MCF 10A (cell line): ENCODE measurements at regions not wholly inside any gene's neighbourhood (a gene's known extent, or its start where the extent isn't known, plus 50 kb on each side); places are given as distances from the start of the nearest gene placed in this dataset.

ENCODE experiments used
- BruUV-seq: library from RNA; stranded (reverse); fragments of 400-500 nt; replicated peaks from 2 replicates; lab custom pipeline; 2021; lab: Mats Ljungman, UMichigan
- CTCF ChIA-PET: fragments of 300-600 bp; sonication (Branson Sonifier 250); formaldehyde crosslinking; extraction: SDS; loops from one replicate; lab custom pipeline; 2021; ENCODE audit warnings: antibody characterized with exemption, inconsistent platforms; lab: Yijun Ruan, JAX
- POLR2A ChIA-PET: fragments of 300-600, 350-650 bp; sonication (Branson Sonifier 250); formaldehyde crosslinking; extraction: SDS; loops from one replicate; lab custom pipeline; 2020; ENCODE audit warnings: antibody characterized with exemption, inconsistent platforms; lab: Yijun Ruan, JAX
- DNase-seq: peaks from one replicate; pipeline ENCODE4 v3.0.0-alpha.2; 2018; ENCODE audit not compliant: unreplicated experiment
- H3K27ac Mint-ChIP-seq: one replicate; pipeline ENCODE4 v1.8.0; 2022; ENCODE audit warnings: mild to moderate bottlenecking, low read depth, mixed read lengths; ENCODE audit not compliant: unreplicated experiment
- H3K27me3 Mint-ChIP-seq: one replicate; pipeline ENCODE4 v1.8.0; 2022; ENCODE audit warnings: mixed read lengths; ENCODE audit not compliant: insufficient read depth, unreplicated experiment
- H3K36me3 Mint-ChIP-seq: one replicate; pipeline ENCODE4 v1.8.0; 2022; ENCODE audit warnings: mild to moderate bottlenecking, moderate library complexity, mixed read lengths; ENCODE audit not compliant: insufficient read depth, unreplicated experiment
- H3K4me1 Mint-ChIP-seq: one replicate; pipeline ENCODE4 v1.8.0; 2022; ENCODE audit warnings: mixed read lengths; ENCODE audit not compliant: insufficient read depth, unreplicated experiment
- H3K4me3 Mint-ChIP-seq: one replicate; pipeline ENCODE4 v1.8.0; 2022; ENCODE audit warnings: mild to moderate bottlenecking, moderate library complexity, mixed read lengths; ENCODE audit not compliant: unreplicated experiment
- H3K9me3 Mint-ChIP-seq: one replicate; pipeline ENCODE4 v1.8.0; 2022; ENCODE audit warnings: mixed read lengths; ENCODE audit not compliant: unreplicated experiment
- intact Hi-C: fragments of 100-400 bp; cut with micrococcal nuclease; formaldehyde crosslinking; loops from 2 replicates; pipeline ENCODE4 v1.14.1; 2022
- TF ChIP-seq, protein P1 (sequence below): fragments of 200-600 bp; IDR thresholded peaks from one replicate; pipeline ENCODE4 v1.8.0; 2022; ENCODE audit warnings: antibody characterized with exemption, mild to moderate bottlenecking; ENCODE audit not compliant: unreplicated experiment

DNA sequence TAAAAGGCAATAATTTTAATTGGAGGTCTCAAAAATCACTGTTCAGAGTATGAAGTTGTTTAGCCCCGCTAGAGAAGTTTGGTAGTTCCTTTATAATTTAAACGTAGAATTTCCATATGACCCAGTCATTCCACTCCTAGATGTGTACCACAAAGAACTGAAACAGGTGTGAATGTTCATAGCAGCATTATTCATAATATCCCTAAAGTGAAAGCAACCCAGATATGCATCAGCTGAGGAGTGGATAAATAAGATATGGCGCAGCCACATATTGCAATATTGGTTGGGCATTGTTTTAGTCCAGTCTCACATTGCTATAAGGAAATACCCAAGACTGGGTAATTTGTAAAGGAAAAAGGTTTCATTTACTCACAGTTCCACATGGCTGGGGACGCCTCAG lies 976.2 kb downstream of the NLGN4Y start:
- no peaks in the 10 kb centered on the region for H3K27me3 Mint-ChIP-seq
- CTCF ChIA-PET: no interaction called here
- no peak overlapping the region for H3K27ac Mint-ChIP-seq
- no peaks in the 10 kb centered on the region for H3K9me3 Mint-ChIP-seq
- TF ChIP-seq, protein P1, sequence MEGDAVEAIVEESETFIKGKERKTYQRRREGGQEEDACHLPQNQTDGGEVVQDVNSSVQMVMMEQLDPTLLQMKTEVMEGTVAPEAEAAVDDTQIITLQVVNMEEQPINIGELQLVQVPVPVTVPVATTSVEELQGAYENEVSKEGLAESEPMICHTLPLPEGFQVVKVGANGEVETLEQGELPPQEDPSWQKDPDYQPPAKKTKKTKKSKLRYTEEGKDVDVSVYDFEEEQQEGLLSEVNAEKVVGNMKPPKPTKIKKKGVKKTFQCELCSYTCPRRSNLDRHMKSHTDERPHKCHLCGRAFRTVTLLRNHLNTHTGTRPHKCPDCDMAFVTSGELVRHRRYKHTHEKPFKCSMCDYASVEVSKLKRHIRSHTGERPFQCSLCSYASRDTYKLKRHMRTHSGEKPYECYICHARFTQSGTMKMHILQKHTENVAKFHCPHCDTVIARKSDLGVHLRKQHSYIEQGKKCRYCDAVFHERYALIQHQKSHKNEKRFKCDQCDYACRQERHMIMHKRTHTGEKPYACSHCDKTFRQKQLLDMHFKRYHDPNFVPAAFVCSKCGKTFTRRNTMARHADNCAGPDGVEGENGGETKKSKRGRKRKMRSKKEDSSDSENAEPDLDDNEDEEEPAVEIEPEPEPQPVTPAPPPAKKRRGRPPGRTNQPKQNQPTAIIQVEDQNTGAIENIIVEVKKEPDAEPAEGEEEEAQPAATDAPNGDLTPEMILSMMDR: no peak
- POLR2A ChIA-PET: no interaction called here
- DNase-seq: no peak
- intact Hi-C loops: no loop called here
- no peaks in the 10 kb centered on the region for H3K36me3 Mint-ChIP-seq
- no TSS peak for BruUV-seq
- no peak overlapping the region for H3K4me3 Mint-ChIP-seq
- no peaks in the 10 kb centered on the region for H3K4me1 Mint-ChIP-seq

DNA sequence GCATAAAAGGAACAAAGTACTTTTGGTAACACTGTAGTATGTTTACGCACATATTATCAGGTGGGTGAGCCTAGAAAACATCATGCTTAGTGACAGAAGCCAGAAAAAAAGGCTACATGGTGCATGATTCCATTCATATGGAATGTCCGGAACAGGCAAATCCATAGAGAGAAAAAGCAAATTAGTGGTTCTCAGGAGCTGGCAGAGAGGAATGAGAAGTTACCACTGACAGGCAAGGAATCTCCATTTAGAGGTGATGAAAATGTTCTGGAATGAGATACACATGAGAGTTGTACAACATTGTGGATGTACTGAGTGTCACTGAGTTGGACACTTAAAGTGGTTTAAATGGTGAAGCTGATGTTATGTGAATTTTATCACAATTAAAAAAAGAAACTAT lies 976.9 kb downstream of the NLGN4Y start:
- no peaks in the 10 kb centered on the region for H3K9me3 Mint-ChIP-seq
- CTCF ChIA-PET: no interaction called here
- POLR2A ChIA-PET: no interaction called here
- intact Hi-C loops: no loop called here
- no peaks in the 10 kb centered on the region for H3K4me1 Mint-ChIP-seq
- BruUV-seq: no TSS peak
- no peak overlapping the region for H3K4me3 Mint-ChIP-seq
- TF ChIP-seq, protein P1: no peak
- no peaks in the 10 kb centered on the region for H3K36me3 Mint-ChIP-seq
- DNase-seq: no peak
- no peaks in the 10 kb centered on the region for H3K27me3 Mint-ChIP-seq
- H3K27ac Mint-ChIP-seq: no peak overlapping the region

DNA sequence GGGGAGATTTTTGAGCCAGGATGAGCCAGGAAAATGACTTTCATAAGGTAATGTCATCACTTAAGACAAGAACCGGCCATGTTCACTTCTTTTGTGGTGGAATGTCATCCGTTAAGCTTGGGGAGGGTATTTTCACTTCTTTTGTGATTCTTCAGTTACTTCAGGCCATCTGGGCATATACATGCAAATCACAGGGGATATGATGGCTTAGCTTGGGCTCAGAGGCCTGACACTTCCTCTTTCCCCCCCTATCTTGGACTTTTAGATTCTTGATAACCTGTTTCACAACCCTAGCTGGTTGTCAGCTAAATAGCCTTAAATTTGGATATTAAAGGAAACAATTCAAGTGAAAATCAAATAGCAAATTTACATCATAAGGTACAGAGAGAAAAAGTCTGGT lies 986.0 kb downstream of the NLGN4Y start:
- CTCF ChIA-PET: no interaction called here
- H3K27me3 Mint-ChIP-seq: no peaks in the 10 kb centered on the region
- no peak overlapping the region for H3K4me3 Mint-ChIP-seq

DNA sequence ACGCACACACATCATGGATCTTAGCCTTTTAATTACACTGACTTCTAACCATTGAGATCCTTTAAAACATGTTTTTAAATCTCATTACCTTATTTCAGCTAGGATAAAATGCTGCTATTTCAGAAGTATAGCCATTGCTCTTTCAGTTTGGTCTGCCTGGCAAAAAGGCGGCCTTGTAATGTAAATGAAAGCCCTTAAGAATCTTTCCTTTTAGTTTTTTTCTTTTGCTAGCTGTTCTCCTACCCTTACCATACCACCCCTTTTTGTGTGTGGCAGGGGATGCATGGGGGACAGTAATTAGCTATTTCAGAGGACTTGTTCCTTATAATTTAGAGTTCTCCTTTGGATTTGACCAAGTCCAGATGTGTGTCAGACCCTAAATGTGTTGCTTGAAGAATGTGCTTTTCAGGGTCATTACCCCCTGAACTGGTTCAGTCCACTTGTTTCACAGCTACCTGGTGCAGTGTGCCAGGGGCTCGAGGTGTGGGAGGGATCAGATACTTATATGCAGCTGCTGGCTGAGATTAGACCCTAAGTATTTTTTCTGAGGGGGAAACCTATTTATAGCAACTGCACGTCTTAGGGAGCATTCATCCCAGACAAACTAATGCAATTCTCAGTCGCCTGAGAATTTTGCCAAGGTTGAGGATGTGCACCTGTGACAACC lies 986.8 kb downstream of the NLGN4Y start:
- Mint-ChIP-seq H3K27me3 (no peaks in the 10 kb centered on the region), H3K4me3 (no peak overlapping the region), H3K4me1 (no peaks in the 10 kb centered on the region), H3K9me3 (no peaks in the 10 kb centered on the region), H3K27ac (no peak overlapping the region), H3K36me3 (no peaks in the 10 kb centered on the region)
- POLR2A ChIA-PET: no interaction called here
- BruUV-seq: no TSS peak
- no peak for DNase-seq
- TF ChIP-seq, protein P1: no peak
- intact Hi-C loops: no loop called here
- CTCF ChIA-PET: no interaction called here

More for the DNA sequence above, 986.0 kb downstream of the NLGN4Y start:
- POLR2A ChIA-PET: no interaction called here
- BruUV-seq: no TSS peak
- Mint-ChIP-seq H3K9me3 (no peaks in the 10 kb centered on the region), H3K4me1 (no peaks in the 10 kb centered on the region), H3K27ac (no peak overlapping the region), H3K36me3 (no peaks in the 10 kb centered on the region)
- no peak for DNase-seq
- TF ChIP-seq, protein P1: no peak
- intact Hi-C loops: no loop called here
